ENCODE measurements at regions not wholly inside any gene's neighbourhood (a gene's known extent, or its start where the extent isn't known, plus 50 kb on each side); places are given as distances from the start of the nearest gene placed in this dataset.
"Not testable (repeated sequence)": the region's sequence is repeated elsewhere in the genome, so short reads cannot be mapped to it uniquely, and the experiment has no call there.

- Mint-ChIP-seq H3K27ac (no peak overlapping the region), H3K4me3 (no peak overlapping the region), H3K4me1 (no peaks in the 10 kb centered on the region), H3K27me3 (peaks cover 7% of the 10 kb centered on the region), H3K36me3 (no peaks in the 10 kb centered on the region), H3K9me3 (no peaks in the 10 kb centered on the region)
- DNase-seq (ENCODE audit: low spot score in 2 of 2) (no peak), ATAC-seq (ENCODE audit: low read depth) (no peak)
Observed at GRCh38 chr17:33929181-33929724, 325.8 kb upstream of the CCL2 start.

- H3K4me1 Mint-ChIP-seq; H3K9me3 Mint-ChIP-seq; ATAC-seq (ENCODE audit: low read depth); H3K4me3 Mint-ChIP-seq; DNase-seq (ENCODE audit: low spot score in 2 of 2); H3K36me3 Mint-ChIP-seq; H3K27ac Mint-ChIP-seq: not testable (repeated sequence)
- H3K27me3 Mint-ChIP-seq, result peaks cover 12% of the 10 kb centered on the region
Observed at GRCh38 chr17:33931148-33931814, 323.8 kb upstream of the CCL2 start.

- ATAC-seq (ENCODE audit: low read depth) (no peak), DNase-seq (ENCODE audit: low spot score in 2 of 2) (no peak)
- H3K27me3 Mint-ChIP-seq, result peaks cover 12% of the 10 kb centered on the region
- H3K9me3 Mint-ChIP-seq, result no peaks in the 10 kb centered on the region
- H3K27ac Mint-ChIP-seq, result no peak overlapping the region
- H3K4me3 Mint-ChIP-seq, result no peak overlapping the region
- no peaks in the 10 kb centered on the region for H3K36me3 Mint-ChIP-seq
- no peaks in the 10 kb centered on the region for H3K4me1 Mint-ChIP-seq
Observed at GRCh38 chr17:33932996-33933395, 322.1 kb upstream of the CCL2 start.

GRCh38 chr17:33933576-33933975 lies 321.5 kb upstream of the CCL2 start:
- peaks cover 9% of the 10 kb centered on the region for H3K27me3 Mint-ChIP-seq
- no peaks in the 10 kb centered on the region for H3K36me3 Mint-ChIP-seq
- ATAC-seq (ENCODE audit: low read depth) (no peak), DNase-seq (ENCODE audit: low spot score in 2 of 2) (no peak)
- no peak overlapping the region for H3K27ac Mint-ChIP-seq
- H3K4me3 Mint-ChIP-seq, result no peak overlapping the region
- no peaks in the 10 kb centered on the region for H3K4me1 Mint-ChIP-seq
- no peaks in the 10 kb centered on the region for H3K9me3 Mint-ChIP-seq

GRCh38 chr17:33934696-33935095 lies 320.4 kb upstream of the CCL2 start:
- peaks cover 7% of the 10 kb centered on the region for H3K27me3 Mint-ChIP-seq
- H3K4me3 Mint-ChIP-seq, result no peak overlapping the region
- no peak overlapping the region for H3K27ac Mint-ChIP-seq
- H3K4me1 Mint-ChIP-seq, result no peaks in the 10 kb centered on the region
- no peak for ATAC-seq (ENCODE audit: low read depth)
- DNase-seq (ENCODE audit: low spot score in 2 of 2), result no peak
- H3K9me3 Mint-ChIP-seq, result no peaks in the 10 kb centered on the region
- no peaks in the 10 kb centered on the region for H3K36me3 Mint-ChIP-seq

- no peak overlapping the region for H3K4me3 Mint-ChIP-seq
- DNase-seq (ENCODE audit: low spot score in 2 of 2), result no peak
- H3K27ac Mint-ChIP-seq, result no peak overlapping the region
- no peaks in the 10 kb centered on the region for H3K36me3 Mint-ChIP-seq
- H3K4me1 Mint-ChIP-seq, result no peaks in the 10 kb centered on the region
- ATAC-seq (ENCODE audit: low read depth), result no peak
- H3K9me3 Mint-ChIP-seq, result no peaks in the 10 kb centered on the region
- H3K27me3 Mint-ChIP-seq, result peaks cover 5% of the 10 kb centered on the region
Observed at GRCh38 chr17:33935822-33936221, 319.3 kb upstream of the CCL2 start.

GRCh38 chr17:33936764-33937163 lies 318.3 kb upstream of the CCL2 start:
- Mint-ChIP-seq H3K4me3 (no peak overlapping the region), H3K27me3 (peaks cover 5% of the 10 kb centered on the region), H3K36me3 (no peaks in the 10 kb centered on the region), H3K4me1 (no peaks in the 10 kb centered on the region), H3K27ac (no peak overlapping the region), H3K9me3 (no peaks in the 10 kb centered on the region)
- DNase-seq (ENCODE audit: low spot score in 2 of 2), result no peak
- no peak for ATAC-seq (ENCODE audit: low read depth)

- no peaks in the 10 kb centered on the region for H3K36me3 Mint-ChIP-seq
- H3K9me3 Mint-ChIP-seq, result no peaks in the 10 kb centered on the region
- no peaks in the 10 kb centered on the region for H3K4me1 Mint-ChIP-seq
- no peak overlapping the region for H3K4me3 Mint-ChIP-seq
- DNase-seq (ENCODE audit: low spot score in 2 of 2), result no peak
- no peak for ATAC-seq (ENCODE audit: low read depth)
- peaks cover 5% of the 10 kb centered on the region for H3K27me3 Mint-ChIP-seq
- no peak overlapping the region for H3K27ac Mint-ChIP-seq
Observed at GRCh38 chr17:33939959-33940358, 315.1 kb upstream of the CCL2 start.

GRCh38 chr17:33940769-33941370 lies 314.2 kb upstream of the CCL2 start:
- no peak for ATAC-seq (ENCODE audit: low read depth)
- H3K4me3 Mint-ChIP-seq, result no peak overlapping the region

GRCh38 chr17:33941744-33942143 lies 313.3 kb upstream of the CCL2 start:
- no peak for ATAC-seq (ENCODE audit: low read depth)
- peaks cover 3% of the 10 kb centered on the region for H3K27me3 Mint-ChIP-seq

More at GRCh38 chr17:33940769-33941370, 314.2 kb upstream of the CCL2 start:
- DNase-seq (ENCODE audit: low spot score in 2 of 2), result no peak
- H3K4me1 Mint-ChIP-seq, result no peaks in the 10 kb centered on the region
- no peaks in the 10 kb centered on the region for H3K9me3 Mint-ChIP-seq
- H3K27ac Mint-ChIP-seq, result no peak overlapping the region
- no peaks in the 10 kb centered on the region for H3K36me3 Mint-ChIP-seq
- peaks cover 3% of the 10 kb centered on the region for H3K27me3 Mint-ChIP-seq

GRCh38 chr17:33942414-33942813 lies 312.7 kb upstream of the CCL2 start:
- DNase-seq (ENCODE audit: low spot score in 2 of 2) (no peak), ATAC-seq (ENCODE audit: low read depth) (no peak)
- Mint-ChIP-seq H3K27me3 (peaks cover 3% of the 10 kb centered on the region), H3K9me3 (no peaks in the 10 kb centered on the region), H3K36me3 (no peaks in the 10 kb centered on the region), H3K4me3 (no peak overlapping the region), H3K27ac (no peak overlapping the region), H3K4me1 (no peaks in the 10 kb centered on the region)

More at GRCh38 chr17:33941744-33942143, 313.3 kb upstream of the CCL2 start:
- H3K4me1 Mint-ChIP-seq, result no peaks in the 10 kb centered on the region
- no peaks in the 10 kb centered on the region for H3K36me3 Mint-ChIP-seq
- no peak overlapping the region for H3K27ac Mint-ChIP-seq
- no peaks in the 10 kb centered on the region for H3K9me3 Mint-ChIP-seq
- DNase-seq (ENCODE audit: low spot score in 2 of 2), result no peak
- H3K4me3 Mint-ChIP-seq, result no peak overlapping the region

GRCh38 chr17:33944412-33944811 lies 310.7 kb upstream of the CCL2 start:
- no peak overlapping the region for H3K27ac Mint-ChIP-seq
- DNase-seq (ENCODE audit: low spot score in 2 of 2), result no peak
- no peaks in the 10 kb centered on the region for H3K4me1 Mint-ChIP-seq
- ATAC-seq (ENCODE audit: low read depth), result no peak
- H3K36me3 Mint-ChIP-seq, result no peaks in the 10 kb centered on the region
- H3K27me3 Mint-ChIP-seq, result peaks cover 3% of the 10 kb centered on the region
- H3K4me3 Mint-ChIP-seq, result no peak overlapping the region
- no peaks in the 10 kb centered on the region for H3K9me3 Mint-ChIP-seq

GRCh38 chr17:33944826-33945225 lies 310.3 kb upstream of the CCL2 start:
- Mint-ChIP-seq H3K27me3 (peaks cover 3% of the 10 kb centered on the region), H3K27ac (no peak overlapping the region), H3K9me3 (no peaks in the 10 kb centered on the region), H3K4me3 (no peak overlapping the region), H3K4me1 (no peaks in the 10 kb centered on the region), H3K36me3 (no peaks in the 10 kb centered on the region)
- ATAC-seq (ENCODE audit: low read depth) (no peak), DNase-seq (ENCODE audit: low spot score in 2 of 2) (no peak)

- Mint-ChIP-seq H3K27ac (no peak overlapping the region), H3K27me3 (peaks cover 3% of the 10 kb centered on the region), H3K4me3 (no peak overlapping the region), H3K4me1 (no peaks in the 10 kb centered on the region), H3K9me3 (no peaks in the 10 kb centered on the region), H3K36me3 (no peaks in the 10 kb centered on the region)
- ATAC-seq (ENCODE audit: low read depth), result no peak
- DNase-seq (ENCODE audit: low spot score in 2 of 2), result no peak
Observed at GRCh38 chr17:33945646-33946546, 309.2 kb upstream of the CCL2 start.

Data from memory B cell (primary cell).